ENCODE measurements at regions not wholly inside any gene's neighbourhood (a gene's known extent, or its start where the extent isn't known, plus 50 kb on each side); places are given as distances from the start of the nearest gene placed in this dataset.
"Not testable (repeated sequence)": the region's sequence is repeated elsewhere in the genome, so short reads cannot be mapped to it uniquely, and the experiment has no call there.

- H3K27ac ChIP-seq: no peak overlapping the region
- no peak for TF ChIP-seq ZFX (IDR thresholded peaks at IDR 0.05; ENCODE audit: borderline replicate concordance)
- no peak for TF ChIP-seq CTCF (IDR thresholded peaks at IDR 0.05)
Measured at GRCh38 chr15:95196176-95196915, 965.0 kb downstream of the MCTP2 start.

GRCh38 chr15:95202569-95203349 lies 971.4 kb downstream of the MCTP2 start:
- H3K27ac ChIP-seq: no peak overlapping the region
- TF ChIP-seq ZFX (IDR thresholded peaks at IDR 0.05; ENCODE audit: borderline replicate concordance): no peak
- no peak for TF ChIP-seq CTCF (IDR thresholded peaks at IDR 0.05)

GRCh38 chr15:95205077-95205476 lies 973.7 kb downstream of the MCTP2 start:
- TF ChIP-seq ZFX (IDR thresholded peaks at IDR 0.05; ENCODE audit: borderline replicate concordance) (no peak), CTCF (IDR thresholded peaks at IDR 0.05) (no peak)
- H3K27ac ChIP-seq: no peak overlapping the region

- H3K27ac ChIP-seq: not testable (repeated sequence)
Measured at GRCh38 chr15:95205830-95206229, 974.5 kb downstream of the MCTP2 start.

- TF ChIP-seq ZFX (IDR thresholded peaks at IDR 0.05; ENCODE audit: borderline replicate concordance) (no peak), CTCF (IDR thresholded peaks at IDR 0.05) (no peak)
- no peak overlapping the region for H3K27ac ChIP-seq
Measured at GRCh38 chr15:95208071-95208470, 976.7 kb downstream of the MCTP2 start.

- no peak for TF ChIP-seq CTCF (IDR thresholded peaks at IDR 0.05)
- TF ChIP-seq ZFX (IDR thresholded peaks at IDR 0.05; ENCODE audit: borderline replicate concordance): no peak
- no peak overlapping the region for H3K27ac ChIP-seq
Measured at GRCh38 chr15:95208988-95209387, 977.6 kb downstream of the MCTP2 start.

GRCh38 chr15:95210436-95210981 lies 979.1 kb downstream of the MCTP2 start:
- no peak for TF ChIP-seq CTCF (IDR thresholded peaks at IDR 0.05)
- no peak for TF ChIP-seq ZFX (IDR thresholded peaks at IDR 0.05; ENCODE audit: borderline replicate concordance)
- no peak overlapping the region for H3K27ac ChIP-seq

All from 22Rv1 (cell line).